Activated CD4-positive, alpha-beta T cell treated with anti-CD3 and anti-CD28 coated beads, Interleukin-2, amount 10 ng/mL, durations not matched to agents 7 days and 5 days (primary cell): ENCODE measurements at regions not wholly inside any gene's neighbourhood (a gene's known extent, or its start where the extent isn't known, plus 50 kb on each side); places are given as distances from the start of the nearest gene placed in this dataset.

Experiments
- CTCF ChIA-PET: fragments of 350-600 bp; sonication (Branson Sonifier 250); formaldehyde crosslinking; loops from one replicate; lab custom pipeline; 2021; ENCODE audit warnings: antibody characterized with exemption; lab: Charles Lee
- POLR2A ChIA-PET: fragments of 350-600 bp; sonication (Branson Sonifier 250); formaldehyde crosslinking; loops from one replicate; lab custom pipeline; 2021; ENCODE audit warnings: antibody characterized with exemption; lab: Charles Lee
- DNase-seq: peaks from one replicate; pipeline ENCODE4 v3.0.0-alpha.2; 2020
- H3K27ac Mint-ChIP-seq: one replicate; pipeline ENCODE4 v1.8.0; 2021; ENCODE audit warnings: mild to moderate bottlenecking, moderate library complexity, mixed read lengths
- H3K27me3 Mint-ChIP-seq: one replicate; pipeline ENCODE4 v1.8.0; 2021; ENCODE audit warnings: mixed read lengths
- H3K36me3 Mint-ChIP-seq: one replicate; pipeline ENCODE4 v1.8.0; 2021; ENCODE audit warnings: low read depth, mixed read lengths
- H3K4me1 Mint-ChIP-seq: one replicate; pipeline ENCODE4 v1.8.0; 2021; ENCODE audit warnings: mixed read lengths
- H3K4me3 Mint-ChIP-seq: one replicate; pipeline ENCODE4 v1.8.0; 2021; ENCODE audit warnings: mild to moderate bottlenecking, moderate library complexity, mixed read lengths
- H3K9me3 Mint-ChIP-seq: one replicate; pipeline ENCODE4 v1.8.0; 2021; ENCODE audit warnings: mixed read lengths

GRCh38 chr1:109823543-109824348 is 60.0 kb upstream of the EPS8L3 start:
- ChIA-PET CTCF (interaction anchor here (0.5 to 3.5 kb wide), 8 partner anchors 9 to 161 kb away, joined by 3 to 11 read pairs (median 4); partner anchors contain the start of gene AHCYL1), POLR2A (no interaction called here)
- no peak overlapping the region for H3K4me3 Mint-ChIP-seq
- no peaks in the 10 kb centered on the region for H3K36me3 Mint-ChIP-seq
- H3K4me1 Mint-ChIP-seq: peaks cover 43% of the 10 kb centered on the region
- DNase-seq: no peak
- H3K9me3 Mint-ChIP-seq: no peaks in the 10 kb centered on the region
- peak overlapping the region; percentile 12 for H3K27ac Mint-ChIP-seq
- H3K27me3 Mint-ChIP-seq: no peaks in the 10 kb centered on the region

GRCh38 chr1:109822749-109823542 is 59.2 kb upstream of the EPS8L3 start:
- Mint-ChIP-seq H3K27ac (peak overlapping the region; percentile 10), H3K9me3 (no peaks in the 10 kb centered on the region), H3K4me1 (peaks cover 43% of the 10 kb centered on the region), H3K27me3 (no peaks in the 10 kb centered on the region), H3K4me3 (no peak overlapping the region), H3K36me3 (no peaks in the 10 kb centered on the region)
- DNase-seq: no peak
- CTCF ChIA-PET: interaction anchor here (0.6 to 3.5 kb wide), 10 partner anchors 8 to 162 kb away, joined by 3 to 11 read pairs (median 4); partner anchors contain the start of gene AHCYL1
- POLR2A ChIA-PET: no interaction called here

GRCh38 chr1:109821831-109822745 is 58.4 kb upstream of the EPS8L3 start:
- H3K4me3 Mint-ChIP-seq: no peak overlapping the region
- no peak for DNase-seq
- no peaks in the 10 kb centered on the region for H3K36me3 Mint-ChIP-seq
- CTCF ChIA-PET: interaction anchor here (0.6 to 2.7 kb wide), 6 partner anchors 9 to 137 kb away, joined by 3 to 9 read pairs (median 5); no protein-coding TSS in a partner anchor
- H3K4me1 Mint-ChIP-seq: peaks cover 43% of the 10 kb centered on the region
- no peak overlapping the region for H3K27ac Mint-ChIP-seq
- POLR2A ChIA-PET: no interaction called here
- no peaks in the 10 kb centered on the region for H3K9me3 Mint-ChIP-seq
- H3K27me3 Mint-ChIP-seq: no peaks in the 10 kb centered on the region

GRCh38 chr1:109821221-109821669 is 57.5 kb upstream of the EPS8L3 start:
- no peak for DNase-seq
- Mint-ChIP-seq H3K27ac (peak overlapping the region; percentile 47), H3K4me1 (peaks cover 43% of the 10 kb centered on the region), H3K9me3 (no peaks in the 10 kb centered on the region), H3K36me3 (no peaks in the 10 kb centered on the region), H3K4me3 (no peak overlapping the region), H3K27me3 (no peaks in the 10 kb centered on the region)
- ChIA-PET POLR2A (no interaction called here), CTCF (interaction anchor here (0.6 to 2.7 kb wide), 5 partner anchors 9 to 138 kb away, joined by 3 to 9 read pairs (median 4); no protein-coding TSS in a partner anchor)

GRCh38 chr1:109819906-109820305 is 56.2 kb upstream of the EPS8L3 start:
- ChIA-PET POLR2A (no interaction called here), CTCF (interaction anchor here (0.7 to 1.1 kb wide), 2 partner anchors 10 to 38 kb away, joined by 3 read pairs; no protein-coding TSS in a partner anchor)
- no peak for DNase-seq
- no peak overlapping the region for H3K27ac Mint-ChIP-seq
- no peak overlapping the region for H3K4me3 Mint-ChIP-seq
- no peaks in the 10 kb centered on the region for H3K27me3 Mint-ChIP-seq
- H3K9me3 Mint-ChIP-seq: peaks cover 3% of the 10 kb centered on the region
- H3K36me3 Mint-ChIP-seq: peaks cover 3% of the 10 kb centered on the region
- peaks cover 44% of the 10 kb centered on the region for H3K4me1 Mint-ChIP-seq

- CTCF ChIA-PET: interaction anchor here (0.8 to 1.8 kb wide), 4 partner anchors 11 to 38 kb away, joined by 3 to 5 read pairs (median 4); no protein-coding TSS in a partner anchor
- Mint-ChIP-seq H3K4me1 (peaks cover 41% of the 10 kb centered on the region), H3K27me3 (peaks cover 3% of the 10 kb centered on the region), H3K9me3 (peaks cover 3% of the 10 kb centered on the region), H3K4me3 (no peak overlapping the region), H3K36me3 (peaks cover 3% of the 10 kb centered on the region), H3K27ac (no peak overlapping the region)
- POLR2A ChIA-PET: no interaction called here
- DNase-seq: no peak
Measured at GRCh38 chr1:109818988-109819764, 55.5 kb upstream of the EPS8L3 start.

GRCh38 chr1:109818271-109818987 is 54.7 kb upstream of the EPS8L3 start:
- DNase-seq: no peak
- ChIA-PET CTCF (interaction anchor here (0.8 to 1.8 kb wide), 4 partner anchors 10 to 37 kb away, joined by 3 to 5 read pairs (median 4); no protein-coding TSS in a partner anchor), POLR2A (no interaction called here)
- no peak overlapping the region for H3K27ac Mint-ChIP-seq
- H3K4me1 Mint-ChIP-seq: peaks cover 37% of the 10 kb centered on the region
- H3K27me3 Mint-ChIP-seq: peaks cover 3% of the 10 kb centered on the region
- peaks cover 3% of the 10 kb centered on the region for H3K36me3 Mint-ChIP-seq
- H3K9me3 Mint-ChIP-seq: peaks cover 3% of the 10 kb centered on the region
- no peak overlapping the region for H3K4me3 Mint-ChIP-seq

GRCh38 chr1:109817881-109818270 is 54.2 kb upstream of the EPS8L3 start:
- Mint-ChIP-seq H3K27me3 (peaks cover 3% of the 10 kb centered on the region), H3K4me1 (peaks cover 31% of the 10 kb centered on the region), H3K36me3 (peaks cover 3% of the 10 kb centered on the region), H3K4me3 (no peak overlapping the region), H3K27ac (no peak overlapping the region), H3K9me3 (peaks cover 3% of the 10 kb centered on the region)
- ChIA-PET POLR2A (no interaction called here), CTCF (interaction anchor here (1.7 to 1.8 kb wide), 2 partner anchors 9 to 16 kb away, joined by 4 to 5 read pairs; no protein-coding TSS in a partner anchor)
- DNase-seq: no peak

- peaks cover 23% of the 10 kb centered on the region for H3K4me1 Mint-ChIP-seq
- DNase-seq: no peak
- ChIA-PET POLR2A (no interaction called here), CTCF (interaction anchor here (0.6 to 1.3 kb wide), 5 partner anchors 11 to 773 kb away, joined by 3 to 6 read pairs (median 5); no protein-coding TSS in a partner anchor)
- peaks cover 3% of the 10 kb centered on the region for H3K9me3 Mint-ChIP-seq
- H3K4me3 Mint-ChIP-seq: no peak overlapping the region
- H3K27ac Mint-ChIP-seq: no peak overlapping the region
- H3K27me3 Mint-ChIP-seq: peaks cover 3% of the 10 kb centered on the region
- H3K36me3 Mint-ChIP-seq: peaks cover 3% of the 10 kb centered on the region
Measured at GRCh38 chr1:109816975-109817535, 53.3 kb upstream of the EPS8L3 start.

GRCh38 chr1:109816175-109816811 is 52.6 kb upstream of the EPS8L3 start:
- Mint-ChIP-seq H3K27ac (no peak overlapping the region), H3K9me3 (peaks cover 3% of the 10 kb centered on the region), H3K4me1 (peaks cover 19% of the 10 kb centered on the region), H3K4me3 (no peak overlapping the region), H3K36me3 (peaks cover 3% of the 10 kb centered on the region), H3K27me3 (peaks cover 3% of the 10 kb centered on the region)
- ChIA-PET POLR2A (no interaction called here), CTCF (interaction anchor here (1.1 to 2.2 kb wide), 5 partner anchors 10 to 28 kb away, joined by 3 to 10 read pairs (median 5); no protein-coding TSS in a partner anchor)
- DNase-seq: no peak
